IPS-18c (cell line): ENCODE measurements at regions not wholly inside any gene's neighbourhood (a gene's known extent, or its start where the extent isn't known, plus 50 kb on each side); places are given as distances from the start of the nearest gene placed in this dataset.
"Not testable (repeated sequence)": the region's sequence is repeated elsewhere in the genome, so short reads cannot be mapped to it uniquely, and the experiment has no call there.

Experiments
- H3K4me3 ChIP-seq: 2 replicates; pipeline ENCODE4 v1.7.0; 2013; ENCODE audit warnings: low read depth, mild to moderate bottlenecking, low read length, moderate library complexity; ENCODE audit not compliant: insufficient read depth
- H3K9me3 ChIP-seq: one replicate; pipeline ENCODE4 v1.6.1; 2013; ENCODE audit warnings: mild to moderate bottlenecking, low read length, moderate library complexity; ENCODE audit not compliant: control insufficient read depth, insufficient read depth

DNA sequence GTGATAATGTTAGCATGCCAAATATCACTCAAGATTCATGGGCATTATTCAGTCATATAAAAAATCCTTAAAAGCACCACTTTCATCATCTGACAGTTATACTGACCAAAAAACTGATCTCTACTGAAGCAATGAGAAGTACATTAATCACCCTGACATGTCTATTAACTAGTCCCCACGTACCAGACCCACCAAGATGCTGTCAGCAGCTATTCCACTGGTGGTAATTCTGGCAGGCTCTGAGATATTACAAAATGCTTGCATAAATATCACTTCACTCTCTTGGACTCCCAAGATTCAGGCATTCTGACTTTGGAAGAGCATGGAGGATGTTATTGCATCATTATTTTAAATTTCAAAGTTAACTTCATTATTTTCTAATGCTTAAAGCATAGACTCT lies 717.0 kb downstream of the DNAH5 start:
- no peak overlapping the region for H3K4me3 ChIP-seq
- H3K9me3 ChIP-seq, result no peaks in the 10 kb centered on the region

DNA sequence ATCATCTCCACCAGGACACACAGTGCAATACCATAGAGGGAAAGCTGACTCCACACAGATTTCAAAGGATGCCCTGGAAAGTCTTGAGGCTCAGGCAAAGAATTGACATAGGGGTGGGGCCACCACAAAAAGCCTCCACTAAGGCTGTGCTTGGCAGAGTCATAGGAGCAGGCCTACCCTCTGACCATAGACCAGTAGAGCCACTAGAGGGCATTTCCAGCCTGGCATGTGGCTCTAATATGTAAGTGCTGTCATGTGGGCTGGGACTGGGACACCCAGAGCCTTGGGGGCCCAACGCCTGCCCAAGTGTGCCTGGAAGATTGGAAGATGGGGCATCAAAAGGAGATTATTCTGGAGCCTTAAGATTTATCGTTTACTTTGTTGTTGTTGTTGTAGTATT lies 726.0 kb downstream of the DNAH5 start:
- Histone ChIP-seq H3K4me3 (no peak overlapping the region), H3K9me3 (no peaks in the 10 kb centered on the region)

GRCh38 chr5:13217636-13218035 lies 726.9 kb downstream of the DNAH5 start:
- Histone ChIP-seq H3K4me3 (no peak overlapping the region), H3K9me3 (no peaks in the 10 kb centered on the region)

DNA sequence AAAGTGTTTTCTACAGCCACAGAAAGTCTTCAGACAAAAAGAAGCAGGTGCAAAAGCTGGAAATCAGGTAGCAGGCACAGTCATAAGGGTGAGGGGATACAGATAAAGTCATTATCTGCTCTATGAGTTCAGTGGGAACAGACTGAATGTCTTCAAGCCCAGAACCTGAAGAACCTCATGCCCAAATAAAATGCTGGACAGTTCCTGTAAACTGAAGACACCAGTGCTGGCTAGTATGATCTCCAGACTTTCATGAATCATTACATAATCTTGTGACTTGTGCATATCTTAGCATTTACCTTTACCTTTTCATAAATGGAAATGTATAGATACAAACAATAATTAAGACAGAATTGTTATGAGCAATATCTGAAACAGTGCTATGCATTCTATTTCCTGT lies 728.7 kb downstream of the DNAH5 start:
- Histone ChIP-seq H3K4me3 (no peak overlapping the region), H3K9me3 (no peaks in the 10 kb centered on the region)

- Histone ChIP-seq H3K4me3 (no peak overlapping the region), H3K9me3 (no peaks in the 10 kb centered on the region)
Observed at GRCh38 chr5:13215370-13215769, 729.1 kb downstream of the DNAH5 start.

DNA sequence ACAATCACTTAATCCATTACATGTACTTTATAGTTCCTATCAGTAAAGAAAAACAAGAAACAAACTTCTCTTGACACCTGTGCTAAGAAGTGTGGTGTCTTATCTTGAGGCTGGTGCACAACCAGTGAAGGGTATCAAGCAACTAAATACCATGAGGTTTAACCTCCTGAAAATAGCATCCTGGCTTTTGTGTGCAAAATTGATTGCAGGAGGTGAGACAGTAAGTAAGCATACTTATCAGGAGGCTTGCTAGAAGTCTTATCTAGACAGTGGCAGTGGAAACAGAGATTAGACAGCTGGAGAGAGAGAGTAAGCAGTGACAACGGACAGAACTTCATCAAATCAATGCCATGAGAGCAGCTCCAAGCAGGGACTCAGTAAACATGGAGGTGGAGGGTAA lies 730.3 kb downstream of the DNAH5 start:
- no peak overlapping the region for H3K4me3 ChIP-seq

DNA sequence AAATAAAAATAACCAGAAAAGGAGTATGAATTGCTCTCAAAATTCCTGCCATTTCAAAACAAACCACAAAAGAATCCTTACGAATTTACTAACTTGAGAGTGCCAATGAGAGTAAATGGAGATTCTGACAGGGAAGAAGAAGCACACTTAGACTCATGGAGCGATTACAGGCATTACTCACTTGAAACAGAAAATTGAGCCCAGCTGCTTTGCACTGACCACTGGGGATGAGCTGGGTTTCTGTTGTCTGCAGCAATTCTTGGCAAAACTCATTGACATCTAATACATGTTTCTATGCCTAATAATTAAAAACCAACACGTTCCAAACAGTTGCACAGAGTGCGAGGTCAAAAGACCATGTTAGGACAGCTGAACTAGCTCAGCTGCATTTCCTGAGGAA lies 731.6 kb downstream of the DNAH5 start:
- H3K4me3 ChIP-seq, result no peak overlapping the region
- H3K9me3 ChIP-seq, result no peaks in the 10 kb centered on the region

More for the DNA sequence above, 730.3 kb downstream of the DNAH5 start:
- H3K9me3 ChIP-seq, result no peaks in the 10 kb centered on the region

- no peaks in the 10 kb centered on the region for H3K9me3 ChIP-seq
- no peak overlapping the region for H3K4me3 ChIP-seq
Observed at GRCh38 chr5:13211064-13211463, 733.4 kb downstream of the DNAH5 start.

- no peak overlapping the region for H3K4me3 ChIP-seq
- H3K9me3 ChIP-seq, result peaks cover 3% of the 10 kb centered on the region
Observed at GRCh38 chr5:13207112-13207511, 737.4 kb downstream of the DNAH5 start.

GRCh38 chr5:13201022-13201421 lies 743.5 kb downstream of the DNAH5 start:
- H3K9me3 ChIP-seq, result peaks cover 3% of the 10 kb centered on the region
- no peak overlapping the region for H3K4me3 ChIP-seq

DNA sequence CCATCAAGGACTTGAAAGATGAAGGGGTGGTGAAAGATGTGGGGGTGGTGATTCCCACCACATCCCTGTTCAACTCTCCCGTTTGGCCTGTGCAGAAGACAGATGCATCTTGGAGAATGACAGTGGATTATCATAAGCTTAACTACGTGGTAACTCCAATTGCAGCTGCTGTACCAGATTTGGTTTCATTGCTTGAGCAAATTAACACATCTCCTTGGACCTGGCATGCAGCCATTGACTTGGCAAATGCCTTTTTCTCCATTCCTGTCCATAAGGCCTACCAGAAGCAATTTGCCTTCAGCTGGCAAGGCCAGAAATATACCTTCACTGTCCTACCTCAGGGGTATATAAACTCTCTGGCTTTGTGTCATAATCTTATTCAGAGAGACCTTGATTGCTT lies 746.3 kb downstream of the DNAH5 start:
- H3K4me3 ChIP-seq, H3K9me3 ChIP-seq: not testable (repeated sequence)

DNA sequence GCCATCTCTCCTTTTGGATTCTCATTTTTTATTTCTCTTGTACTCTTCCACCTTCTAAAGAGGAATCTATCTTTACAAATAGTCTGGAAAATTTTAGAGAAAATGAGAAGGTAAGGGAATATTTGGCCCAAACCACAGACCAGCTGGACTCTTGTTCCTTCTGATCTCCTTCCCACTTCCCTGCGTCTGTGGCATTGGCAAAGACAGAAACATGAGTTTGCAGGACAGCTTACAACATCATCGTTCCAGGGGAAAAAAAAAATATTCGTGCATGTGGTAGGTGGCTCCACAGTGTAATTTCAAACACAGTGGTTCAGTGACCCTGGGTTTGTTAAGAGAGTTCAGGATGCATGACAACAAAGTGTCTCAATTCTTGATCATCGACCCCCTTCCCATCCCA lies 755.0 kb downstream of the DNAH5 start:
- no peaks in the 10 kb centered on the region for H3K9me3 ChIP-seq

GRCh38 chr5:13188371-13188770 lies 756.1 kb downstream of the DNAH5 start:
- H3K9me3 ChIP-seq, result no peaks in the 10 kb centered on the region
- no peak overlapping the region for H3K4me3 ChIP-seq

More for the DNA sequence above, 755.0 kb downstream of the DNAH5 start:
- H3K4me3 ChIP-seq, result no peak overlapping the region

GRCh38 chr5:13187186-13187585 lies 757.3 kb downstream of the DNAH5 start:
- H3K9me3 ChIP-seq, result no peaks in the 10 kb centered on the region

DNA sequence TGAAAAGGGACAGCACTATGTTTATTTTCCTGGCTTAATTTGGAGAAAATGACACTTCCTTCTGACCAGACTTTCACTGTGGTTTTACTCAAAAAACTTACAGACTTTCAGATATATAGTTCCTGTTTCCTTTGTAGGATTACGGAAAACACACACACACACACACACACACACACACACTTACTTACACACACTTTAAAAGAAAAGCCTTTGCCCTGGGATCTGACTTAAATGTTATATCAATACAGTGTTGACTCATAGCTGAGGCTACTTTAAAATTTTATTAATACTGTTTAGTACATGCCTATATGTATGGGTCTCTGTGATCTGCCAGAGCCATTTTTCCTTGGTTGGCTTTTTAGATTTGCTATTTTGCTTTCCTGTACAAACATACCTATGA lies 758.3 kb downstream of the DNAH5 start:
- no peak overlapping the region for H3K4me3 ChIP-seq
- H3K9me3 ChIP-seq, result no peaks in the 10 kb centered on the region

More at GRCh38 chr5:13187186-13187585, 757.3 kb downstream of the DNAH5 start:
- H3K4me3 ChIP-seq, result no peak overlapping the region

- no peaks in the 10 kb centered on the region for H3K9me3 ChIP-seq
- no peak overlapping the region for H3K4me3 ChIP-seq
Observed at GRCh38 chr5:13179407-13180087, 764.9 kb downstream of the DNAH5 start.

DNA sequence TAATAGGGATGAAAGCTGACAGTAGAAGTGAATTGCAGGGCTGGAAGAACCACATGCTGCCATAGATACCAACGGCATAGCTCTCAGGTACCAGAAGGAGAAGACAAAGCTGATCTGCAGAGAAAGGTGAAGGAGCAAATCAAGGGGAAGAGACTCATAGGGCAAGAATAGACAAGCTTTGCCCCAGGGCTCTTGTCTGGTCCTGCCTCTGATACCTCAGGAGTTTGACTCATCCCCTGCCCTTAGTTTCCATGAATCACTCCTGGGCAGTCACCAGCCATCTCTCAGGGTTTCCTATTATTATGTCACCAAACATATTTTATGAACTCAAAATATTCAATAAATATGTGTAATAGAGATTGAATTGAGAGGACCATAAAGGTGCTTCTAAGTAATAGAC lies 800.9 kb downstream of the DNAH5 start:
- Histone ChIP-seq H3K9me3 (peaks cover 2% of the 10 kb centered on the region), H3K4me3 (no peak overlapping the region)

DNA sequence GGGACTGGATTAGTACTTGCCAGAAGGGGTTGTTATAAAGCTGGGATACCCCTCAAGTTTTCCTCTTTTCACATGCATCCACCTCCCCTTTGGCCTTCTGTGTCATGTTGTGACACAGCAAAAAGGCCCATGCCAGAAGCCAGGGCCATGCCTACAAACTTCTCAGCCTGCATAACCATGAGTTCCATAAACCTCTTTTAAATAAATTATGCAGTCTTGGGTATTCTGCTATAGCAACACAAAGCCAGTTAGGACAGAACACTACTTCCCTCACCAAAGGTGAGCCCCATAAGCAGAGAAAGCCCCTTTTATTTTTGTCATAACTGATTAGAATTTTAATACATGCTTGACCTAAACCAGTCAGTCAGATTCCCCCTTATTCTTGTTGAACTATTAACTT lies 801.3 kb downstream of the DNAH5 start:
- Histone ChIP-seq H3K9me3 (peaks cover 2% of the 10 kb centered on the region), H3K4me3 (no peak overlapping the region)

DNA sequence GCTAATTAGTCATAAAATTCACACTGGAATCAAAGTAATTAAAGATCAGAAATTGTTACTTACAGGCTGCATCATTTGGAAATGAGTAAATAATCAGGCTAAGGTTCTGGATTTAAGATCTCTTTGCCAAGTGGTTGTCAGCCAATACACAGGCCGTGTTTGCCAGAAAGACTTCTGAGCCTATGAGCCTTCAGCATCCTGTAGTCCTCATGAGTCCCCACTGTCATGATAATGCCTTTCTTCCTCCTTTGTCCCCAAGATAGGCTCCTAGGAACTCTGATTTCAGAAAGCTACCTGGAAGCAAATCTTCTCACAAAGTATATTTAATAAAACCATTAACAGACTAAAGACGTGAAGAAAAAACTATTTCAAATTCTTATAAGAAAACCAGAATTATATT lies 810.5 kb downstream of the DNAH5 start:
- no peaks in the 10 kb centered on the region for H3K9me3 ChIP-seq
- no peak overlapping the region for H3K4me3 ChIP-seq
